Gastrocnemius medialis (tissue), 4 donors: ENCODE measurements at regions not wholly inside any gene's neighbourhood (a gene's known extent, or its start where the extent isn't known, plus 50 kb on each side); places are given as distances from the start of the nearest gene placed in this dataset.
"Not testable (repeated sequence)": the region's sequence is repeated elsewhere in the genome, so short reads cannot be mapped to it uniquely, and the experiment has no call there.

ENCODE experiments used
- POLR2A ChIP-seq, 2 donors: fragments of 450-650 bp; IDR thresholded peaks; one replicate each; pipeline ENCODE4 v1.6.1; 2017; ENCODE audit warnings: antibody characterized with exemption in 2 of 2, mild to moderate bottlenecking in 2 of 2, moderate library complexity in 2 of 2
- TF ChIP-seq, protein P1 (sequence below), 5 experiments: fragments of 450-650 bp in 3 of 5; fragments of 200-600 bp in 2 of 5; sonication (generic) in 2 of 5; IDR thresholded peaks in 4 of 5; conservative IDR thresholded peaks in 1 of 5; 1 replicate in 4 of 5; 2 replicates in 1 of 5; pipeline ENCODE4 v1.5.1; 2016 to 2019; ENCODE audit warnings: antibody characterized with exemption in 5 of 5, mild to moderate bottlenecking in 3 of 5, moderate library complexity in 3 of 5

GRCh38 chr2:187178876-187179275 lies 269.2 kb downstream of the CALCRL start:
- TF ChIP-seq, protein P1, sequence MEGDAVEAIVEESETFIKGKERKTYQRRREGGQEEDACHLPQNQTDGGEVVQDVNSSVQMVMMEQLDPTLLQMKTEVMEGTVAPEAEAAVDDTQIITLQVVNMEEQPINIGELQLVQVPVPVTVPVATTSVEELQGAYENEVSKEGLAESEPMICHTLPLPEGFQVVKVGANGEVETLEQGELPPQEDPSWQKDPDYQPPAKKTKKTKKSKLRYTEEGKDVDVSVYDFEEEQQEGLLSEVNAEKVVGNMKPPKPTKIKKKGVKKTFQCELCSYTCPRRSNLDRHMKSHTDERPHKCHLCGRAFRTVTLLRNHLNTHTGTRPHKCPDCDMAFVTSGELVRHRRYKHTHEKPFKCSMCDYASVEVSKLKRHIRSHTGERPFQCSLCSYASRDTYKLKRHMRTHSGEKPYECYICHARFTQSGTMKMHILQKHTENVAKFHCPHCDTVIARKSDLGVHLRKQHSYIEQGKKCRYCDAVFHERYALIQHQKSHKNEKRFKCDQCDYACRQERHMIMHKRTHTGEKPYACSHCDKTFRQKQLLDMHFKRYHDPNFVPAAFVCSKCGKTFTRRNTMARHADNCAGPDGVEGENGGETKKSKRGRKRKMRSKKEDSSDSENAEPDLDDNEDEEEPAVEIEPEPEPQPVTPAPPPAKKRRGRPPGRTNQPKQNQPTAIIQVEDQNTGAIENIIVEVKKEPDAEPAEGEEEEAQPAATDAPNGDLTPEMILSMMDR (IDR thresholded peaks at IDR 0.05 in 4 of 5, conservative IDR thresholded peaks at IDR 0.05 in 1 of 5): not testable (repeated sequence)
- TF ChIP-seq POLR2A (IDR thresholded peaks at IDR 0.05): not testable (repeated sequence)
